ENCODE measurements at regions not wholly inside any gene's neighbourhood (a gene's known extent, or its start where the extent isn't known, plus 50 kb on each side); places are given as distances from the start of the nearest gene placed in this dataset.

- no peaks in the 10 kb centered on the region for H3K4me1 ChIP-seq (ENCODE audit: control insufficient read depth, insufficient read depth, low read length, poor library complexity, severe bottlenecking)
- no peak for DNase-seq
- H3K4me1 Mint-ChIP-seq: no peaks in the 10 kb centered on the region
- no peak overlapping the region for H3K27ac ChIP-seq (ENCODE audit: insufficient read depth, low read length, poor library complexity, severe bottlenecking)
- no peaks in the 10 kb centered on the region for H3K27me3 ChIP-seq (ENCODE audit: control insufficient read depth, insufficient read depth, low read length)
- H3K4me3 Mint-ChIP-seq: no peak overlapping the region
- H3K4me3 ChIP-seq (ENCODE audit: low read depth, low read length): no peak overlapping the region
- no peak overlapping the region for H3K27ac Mint-ChIP-seq
- no peaks in the 10 kb centered on the region for H3K9me3 ChIP-seq (ENCODE audit: control insufficient read depth in 2 of 2, low read length in 2 of 2)
- ATAC-seq (ENCODE audit: low read depth in 2 of 2): no peak
- no peaks in the 10 kb centered on the region for H3K36me3 ChIP-seq (ENCODE audit: control insufficient read depth, insufficient read depth, low read length)
- H3K9me3 Mint-ChIP-seq: peaks cover 0 to 2% (median 0%) of the 10 kb centered on the region in 7 donors
- no peaks in the 10 kb centered on the region for H3K27me3 Mint-ChIP-seq
- no peaks in the 10 kb centered on the region for H3K36me3 Mint-ChIP-seq
Measured at GRCh38 chr2:129765326-129765677, 214.2 kb upstream of the RAB6C start.

- no peak overlapping the region for H3K27ac Mint-ChIP-seq
- H3K9me3 Mint-ChIP-seq: peaks cover 0 to 2% (median 0%) of the 10 kb centered on the region in 7 donors
- no peak overlapping the region for H3K4me3 Mint-ChIP-seq
- H3K27ac ChIP-seq (ENCODE audit: insufficient read depth, low read length, poor library complexity, severe bottlenecking): no peak overlapping the region
- no peak overlapping the region for H3K4me3 ChIP-seq (ENCODE audit: low read depth, low read length)
- ATAC-seq (ENCODE audit: low read depth in 2 of 2): no peak
- no peaks in the 10 kb centered on the region for H3K4me1 ChIP-seq (ENCODE audit: control insufficient read depth, insufficient read depth, low read length, poor library complexity, severe bottlenecking)
- no peak for DNase-seq
- no peaks in the 10 kb centered on the region for H3K27me3 ChIP-seq (ENCODE audit: control insufficient read depth, insufficient read depth, low read length)
- H3K9me3 ChIP-seq (ENCODE audit: control insufficient read depth in 2 of 2, low read length in 2 of 2): no peaks in the 10 kb centered on the region
- no peaks in the 10 kb centered on the region for H3K27me3 Mint-ChIP-seq
- no peaks in the 10 kb centered on the region for H3K36me3 Mint-ChIP-seq
- H3K4me1 Mint-ChIP-seq: no peaks in the 10 kb centered on the region
- H3K36me3 ChIP-seq (ENCODE audit: control insufficient read depth, insufficient read depth, low read length): no peaks in the 10 kb centered on the region
Measured at GRCh38 chr2:129765678-129766351, 213.7 kb upstream of the RAB6C start.

- Mint-ChIP-seq H3K4me3 (no peak overlapping the region), H3K4me1 (no peaks in the 10 kb centered on the region), H3K36me3 (no peaks in the 10 kb centered on the region), H3K27me3 (no peaks in the 10 kb centered on the region), H3K9me3 (peaks cover 0 to 2% (median 0%) of the 10 kb centered on the region in 7 donors), H3K27ac (no peak overlapping the region)
- H3K9me3 ChIP-seq (ENCODE audit: control insufficient read depth in 2 of 2, low read length in 2 of 2): no peaks in the 10 kb centered on the region
- DNase-seq (no peak), ATAC-seq (ENCODE audit: low read depth in 2 of 2) (no peak)
- H3K4me1 ChIP-seq (ENCODE audit: control insufficient read depth, insufficient read depth, low read length, poor library complexity, severe bottlenecking): no peaks in the 10 kb centered on the region
- H3K27ac ChIP-seq (ENCODE audit: insufficient read depth, low read length, poor library complexity, severe bottlenecking): no peak overlapping the region
- no peak overlapping the region for H3K4me3 ChIP-seq (ENCODE audit: low read depth, low read length)
- H3K27me3 ChIP-seq (ENCODE audit: control insufficient read depth, insufficient read depth, low read length): no peaks in the 10 kb centered on the region
- no peaks in the 10 kb centered on the region for H3K36me3 ChIP-seq (ENCODE audit: control insufficient read depth, insufficient read depth, low read length)
Measured at GRCh38 chr2:129766374-129766993, 213.0 kb upstream of the RAB6C start.

- no peaks in the 10 kb centered on the region for H3K27me3 Mint-ChIP-seq
- Histone ChIP-seq H3K27me3 (ENCODE audit: control insufficient read depth, insufficient read depth, low read length) (no peaks in the 10 kb centered on the region), H3K36me3 (ENCODE audit: control insufficient read depth, insufficient read depth, low read length) (no peaks in the 10 kb centered on the region), H3K4me1 (ENCODE audit: control insufficient read depth, insufficient read depth, low read length, poor library complexity, severe bottlenecking) (no peaks in the 10 kb centered on the region), H3K9me3 (ENCODE audit: control insufficient read depth in 2 of 2, low read length in 2 of 2) (no peaks in the 10 kb centered on the region), H3K27ac (ENCODE audit: insufficient read depth, low read length, poor library complexity, severe bottlenecking) (no peak overlapping the region), H3K4me3 (ENCODE audit: low read depth, low read length) (no peak overlapping the region)
- no peak overlapping the region for H3K4me3 Mint-ChIP-seq
- ATAC-seq (ENCODE audit: low read depth in 2 of 2) (no peak), DNase-seq (no peak)
- H3K4me1 Mint-ChIP-seq: no peaks in the 10 kb centered on the region
- peaks cover 0 to 5% (median 0%) of the 10 kb centered on the region in 7 donors for H3K9me3 Mint-ChIP-seq
- H3K36me3 Mint-ChIP-seq: no peaks in the 10 kb centered on the region
- H3K27ac Mint-ChIP-seq: no peak overlapping the region
Measured at GRCh38 chr2:129767346-129768035, 212.0 kb upstream of the RAB6C start.

- DNase-seq (no peak), ATAC-seq (ENCODE audit: low read depth in 2 of 2) (no peak)
- Mint-ChIP-seq H3K36me3 (no peaks in the 10 kb centered on the region), H3K4me3 (no peak overlapping the region), H3K27me3 (no peaks in the 10 kb centered on the region), H3K4me1 (no peaks in the 10 kb centered on the region), H3K9me3 (peaks cover 0 to 8% (median 2%) of the 10 kb centered on the region in 7 donors), H3K27ac (no peak overlapping the region)
- no peaks in the 10 kb centered on the region for H3K4me1 ChIP-seq (ENCODE audit: control insufficient read depth, insufficient read depth, low read length, poor library complexity, severe bottlenecking)
- no peaks in the 10 kb centered on the region for H3K36me3 ChIP-seq (ENCODE audit: control insufficient read depth, insufficient read depth, low read length)
- H3K4me3 ChIP-seq (ENCODE audit: low read depth, low read length): no peak overlapping the region
- no peaks in the 10 kb centered on the region for H3K9me3 ChIP-seq (ENCODE audit: control insufficient read depth in 2 of 2, low read length in 2 of 2)
- H3K27ac ChIP-seq (ENCODE audit: insufficient read depth, low read length, poor library complexity, severe bottlenecking): no peak overlapping the region
- H3K27me3 ChIP-seq (ENCODE audit: control insufficient read depth, insufficient read depth, low read length): no peaks in the 10 kb centered on the region
Measured at GRCh38 chr2:129768036-129768386, 211.5 kb upstream of the RAB6C start.

GRCh38 chr2:129768485-129769184 lies 210.8 kb upstream of the RAB6C start:
- Histone ChIP-seq H3K36me3 (ENCODE audit: control insufficient read depth, insufficient read depth, low read length) (no peaks in the 10 kb centered on the region), H3K4me1 (ENCODE audit: control insufficient read depth, insufficient read depth, low read length, poor library complexity, severe bottlenecking) (no peaks in the 10 kb centered on the region), H3K27ac (ENCODE audit: insufficient read depth, low read length, poor library complexity, severe bottlenecking) (no peak overlapping the region), H3K27me3 (ENCODE audit: control insufficient read depth, insufficient read depth, low read length) (no peaks in the 10 kb centered on the region), H3K4me3 (ENCODE audit: low read depth, low read length) (no peak overlapping the region), H3K9me3 (ENCODE audit: control insufficient read depth in 2 of 2, low read length in 2 of 2) (no peaks in the 10 kb centered on the region)
- ATAC-seq (ENCODE audit: low read depth in 2 of 2) (no peak), DNase-seq (no peak)
- Mint-ChIP-seq H3K27me3 (no peaks in the 10 kb centered on the region), H3K9me3 (peaks cover 0 to 8% (median 2%) of the 10 kb centered on the region in 7 donors), H3K27ac (no peak overlapping the region), H3K36me3 (no peaks in the 10 kb centered on the region), H3K4me3 (no peak overlapping the region), H3K4me1 (no peaks in the 10 kb centered on the region)

- Mint-ChIP-seq H3K4me1 (no peaks in the 10 kb centered on the region), H3K27me3 (no peaks in the 10 kb centered on the region)
- no peak for DNase-seq
Measured at GRCh38 chr2:129769185-129769991, 210.1 kb upstream of the RAB6C start.

More at GRCh38 chr2:129769185-129769991, 210.1 kb upstream of the RAB6C start:
- Histone ChIP-seq H3K9me3 (ENCODE audit: control insufficient read depth in 2 of 2, low read length in 2 of 2) (no peaks in the 10 kb centered on the region), H3K27ac (ENCODE audit: insufficient read depth, low read length, poor library complexity, severe bottlenecking) (no peak overlapping the region), H3K27me3 (ENCODE audit: control insufficient read depth, insufficient read depth, low read length) (no peaks in the 10 kb centered on the region), H3K36me3 (ENCODE audit: control insufficient read depth, insufficient read depth, low read length) (no peaks in the 10 kb centered on the region), H3K4me1 (ENCODE audit: control insufficient read depth, insufficient read depth, low read length, poor library complexity, severe bottlenecking) (no peaks in the 10 kb centered on the region), H3K4me3 (ENCODE audit: low read depth, low read length) (no peak overlapping the region)
- Mint-ChIP-seq H3K36me3 (no peaks in the 10 kb centered on the region), H3K27ac (no peak overlapping the region), H3K9me3 (peaks cover 0 to 8% (median 3%) of the 10 kb centered on the region in 7 donors), H3K4me3 (no peak overlapping the region)
- ATAC-seq (ENCODE audit: low read depth in 2 of 2): no peak

Measured in CD4-positive, CD25-positive, alpha-beta regulatory T cell (primary cell).